T-helper 2 cell treated with Interferon-gamma antibody and Interleukin-4, amounts not matched to agents 5 μg/mL and 100 μg/mL, for 36 hours (primary cell): ENCODE measurements at regions not wholly inside any gene's neighbourhood (a gene's known extent, or its start where the extent isn't known, plus 50 kb on each side); places are given as distances from the start of the nearest gene placed in this dataset.
"Not testable (repeated sequence)": the region's sequence is repeated elsewhere in the genome, so short reads cannot be mapped to it uniquely, and the experiment has no call there.

Experiments
- DNase-seq: peaks from one replicate; pipeline ENCODE4 v3.0.0; 2021; ENCODE audit warnings: low spot score
- H3K27ac Mint-ChIP-seq: one replicate; pipeline ENCODE4 v1.8.0; 2021; ENCODE audit warnings: mild to moderate bottlenecking, mixed read lengths
- H3K27me3 Mint-ChIP-seq: one replicate; pipeline ENCODE4 v1.8.0; 2021; ENCODE audit warnings: low read depth, mixed read lengths
- H3K36me3 Mint-ChIP-seq: one replicate; pipeline ENCODE4 v1.8.0; 2021; ENCODE audit warnings: low read depth, mixed read lengths
- H3K4me1 Mint-ChIP-seq: one replicate; pipeline ENCODE4 v1.8.0; 2021; ENCODE audit warnings: low read depth, mixed read lengths
- H3K4me3 Mint-ChIP-seq: one replicate; pipeline ENCODE4 v1.8.0; 2022; ENCODE audit warnings: mild to moderate bottlenecking, moderate library complexity, mixed read lengths
- H3K9me3 Mint-ChIP-seq: one replicate; pipeline ENCODE4 v1.8.0; 2021; ENCODE audit warnings: mixed read lengths

- H3K27ac Mint-ChIP-seq = no peak overlapping the region
- H3K4me3 Mint-ChIP-seq = no peak overlapping the region
- no peaks in the 10 kb centered on the region for H3K4me1 Mint-ChIP-seq
- no peaks in the 10 kb centered on the region for H3K27me3 Mint-ChIP-seq
- H3K9me3 Mint-ChIP-seq = no peaks in the 10 kb centered on the region
- DNase-seq = no peak
- no peaks in the 10 kb centered on the region for H3K36me3 Mint-ChIP-seq
These were observed 266.4 kb upstream of the AZI2 start for GRCh38 chr3:28615071-28615470.

GRCh38 chr3:28615971-28616370 lies 267.3 kb upstream of the AZI2 start:
- Mint-ChIP-seq H3K27me3 (no peaks in the 10 kb centered on the region), H3K4me3 (no peak overlapping the region), H3K9me3 (no peaks in the 10 kb centered on the region), H3K27ac (no peak overlapping the region), H3K36me3 (no peaks in the 10 kb centered on the region), H3K4me1 (no peaks in the 10 kb centered on the region)
- no peak for DNase-seq

GRCh38 chr3:28617821-28618220 lies 269.2 kb upstream of the AZI2 start:
- Mint-ChIP-seq H3K4me1 (no peaks in the 10 kb centered on the region), H3K4me3 (no peak overlapping the region), H3K27ac (no peak overlapping the region), H3K9me3 (no peaks in the 10 kb centered on the region), H3K27me3 (no peaks in the 10 kb centered on the region), H3K36me3 (no peaks in the 10 kb centered on the region)
- DNase-seq = no peak

- no peaks in the 10 kb centered on the region for H3K36me3 Mint-ChIP-seq
- H3K9me3 Mint-ChIP-seq = no peaks in the 10 kb centered on the region
- H3K4me3 Mint-ChIP-seq = no peak overlapping the region
- no peaks in the 10 kb centered on the region for H3K4me1 Mint-ChIP-seq
- H3K27ac Mint-ChIP-seq = no peak overlapping the region
- DNase-seq = no peak
- H3K27me3 Mint-ChIP-seq = no peaks in the 10 kb centered on the region
These were observed 274.5 kb upstream of the AZI2 start for GRCh38 chr3:28623106-28623505.

GRCh38 chr3:28624084-28624483 lies 275.5 kb upstream of the AZI2 start:
- H3K9me3 Mint-ChIP-seq = no peaks in the 10 kb centered on the region
- no peaks in the 10 kb centered on the region for H3K4me1 Mint-ChIP-seq

GRCh38 chr3:28627843-28628242 lies 279.2 kb upstream of the AZI2 start:
- H3K9me3 Mint-ChIP-seq, H3K4me3 Mint-ChIP-seq, H3K4me1 Mint-ChIP-seq, DNase-seq, H3K36me3 Mint-ChIP-seq, H3K27ac Mint-ChIP-seq, H3K27me3 Mint-ChIP-seq: not testable (repeated sequence)

More at GRCh38 chr3:28624084-28624483, 275.5 kb upstream of the AZI2 start:
- H3K27ac Mint-ChIP-seq = no peak overlapping the region
- H3K27me3 Mint-ChIP-seq = no peaks in the 10 kb centered on the region
- no peaks in the 10 kb centered on the region for H3K36me3 Mint-ChIP-seq
- no peak overlapping the region for H3K4me3 Mint-ChIP-seq
- DNase-seq = no peak

- no peaks in the 10 kb centered on the region for H3K27me3 Mint-ChIP-seq
- H3K36me3 Mint-ChIP-seq = no peaks in the 10 kb centered on the region
- DNase-seq = no peak
- H3K9me3 Mint-ChIP-seq = no peaks in the 10 kb centered on the region
- H3K4me1 Mint-ChIP-seq = no peaks in the 10 kb centered on the region
- H3K27ac Mint-ChIP-seq = no peak overlapping the region
- no peak overlapping the region for H3K4me3 Mint-ChIP-seq
These were observed 285.4 kb upstream of the AZI2 start for GRCh38 chr3:28634019-28634418.

GRCh38 chr3:28637742-28638141 lies 289.1 kb upstream of the AZI2 start:
- Mint-ChIP-seq H3K36me3 (no peaks in the 10 kb centered on the region), H3K4me1 (no peaks in the 10 kb centered on the region), H3K9me3 (no peaks in the 10 kb centered on the region), H3K27ac (no peak overlapping the region), H3K27me3 (no peaks in the 10 kb centered on the region), H3K4me3 (no peak overlapping the region)
- DNase-seq = no peak

- no peaks in the 10 kb centered on the region for H3K9me3 Mint-ChIP-seq
- H3K4me1 Mint-ChIP-seq = no peaks in the 10 kb centered on the region
- DNase-seq = no peak
- H3K36me3 Mint-ChIP-seq = no peaks in the 10 kb centered on the region
- no peak overlapping the region for H3K27ac Mint-ChIP-seq
- no peaks in the 10 kb centered on the region for H3K27me3 Mint-ChIP-seq
- no peak overlapping the region for H3K4me3 Mint-ChIP-seq
These were observed 296.5 kb upstream of the AZI2 start for GRCh38 chr3:28645149-28645548.

GRCh38 chr3:28646435-28646834 lies 297.8 kb upstream of the AZI2 start:
- Mint-ChIP-seq H3K27ac (no peak overlapping the region), H3K4me1 (no peaks in the 10 kb centered on the region), H3K27me3 (no peaks in the 10 kb centered on the region), H3K36me3 (no peaks in the 10 kb centered on the region), H3K4me3 (no peak overlapping the region), H3K9me3 (no peaks in the 10 kb centered on the region)
- DNase-seq = no peak

GRCh38 chr3:28649266-28649665 lies 300.6 kb upstream of the AZI2 start:
- H3K4me1 Mint-ChIP-seq = no peaks in the 10 kb centered on the region
- no peaks in the 10 kb centered on the region for H3K27me3 Mint-ChIP-seq
- H3K9me3 Mint-ChIP-seq = no peaks in the 10 kb centered on the region
- H3K4me3 Mint-ChIP-seq = no peak overlapping the region
- no peak for DNase-seq
- no peak overlapping the region for H3K27ac Mint-ChIP-seq
- H3K36me3 Mint-ChIP-seq = no peaks in the 10 kb centered on the region

- H3K36me3 Mint-ChIP-seq = no peaks in the 10 kb centered on the region
- no peaks in the 10 kb centered on the region for H3K4me1 Mint-ChIP-seq
- no peaks in the 10 kb centered on the region for H3K9me3 Mint-ChIP-seq
- H3K27ac Mint-ChIP-seq = no peak overlapping the region
- no peak for DNase-seq
- H3K4me3 Mint-ChIP-seq = no peak overlapping the region
- H3K27me3 Mint-ChIP-seq = no peaks in the 10 kb centered on the region
These were observed 302.5 kb upstream of the AZI2 start for GRCh38 chr3:28651159-28651558.

- Mint-ChIP-seq H3K4me1 (peaks cover 2% of the 10 kb centered on the region), H3K4me3 (no peak overlapping the region), H3K9me3 (no peaks in the 10 kb centered on the region), H3K36me3 (no peaks in the 10 kb centered on the region), H3K27ac (no peak overlapping the region), H3K27me3 (no peaks in the 10 kb centered on the region)
- no peak for DNase-seq
These were observed 315.5 kb upstream of the AZI2 start for GRCh38 chr3:28664123-28664522.

GRCh38 chr3:28667646-28668621 lies 319.3 kb upstream of the AZI2 start:
- no peaks in the 10 kb centered on the region for H3K9me3 Mint-ChIP-seq
- H3K36me3 Mint-ChIP-seq = no peaks in the 10 kb centered on the region
- peak; percentile 34 for DNase-seq
- H3K4me3 Mint-ChIP-seq = no peak overlapping the region
- peaks cover 2% of the 10 kb centered on the region for H3K4me1 Mint-ChIP-seq
- no peaks in the 10 kb centered on the region for H3K27me3 Mint-ChIP-seq
- H3K27ac Mint-ChIP-seq = no peak overlapping the region

GRCh38 chr3:28669870-28670269 lies 321.2 kb upstream of the AZI2 start:
- H3K9me3 Mint-ChIP-seq = no peaks in the 10 kb centered on the region
- DNase-seq = no peak
- H3K36me3 Mint-ChIP-seq = no peaks in the 10 kb centered on the region
- H3K27ac Mint-ChIP-seq = no peak overlapping the region
- H3K4me1 Mint-ChIP-seq = peaks cover 2% of the 10 kb centered on the region
- no peak overlapping the region for H3K4me3 Mint-ChIP-seq
- no peaks in the 10 kb centered on the region for H3K27me3 Mint-ChIP-seq
